Lung (tissue), 11 donors: ENCODE measurements at regions not wholly inside any gene's neighbourhood (a gene's known extent, or its start where the extent isn't known, plus 50 kb on each side); places are given as distances from the start of the nearest gene placed in this dataset.

Source experiments
- ATAC-seq: fragments of 200-7000 bp; cut with Tn5 transposase; one replicate; pipeline ENCODE4 v1.9.1; 2020; ENCODE audit warnings: moderate number of reproducible peaks; ENCODE audit not compliant: insufficient read depth, low FRiP score
- DNase-seq, 3 donors: peaks; one replicate each; pipeline ENCODE4 v3.0.0-alpha.2; 2013 to 2017
- H3K27ac ChIP-seq, 2 donors: one replicate each; pipeline ENCODE4 v1.5.1; 2013; ENCODE audit warnings: mild to moderate bottlenecking in 2 of 2, moderate library complexity in 2 of 2, control low read depth in 1 of 2, inconsistent platforms in 1 of 2, low read depth in 1 of 2, low read length in 1 of 2
- H3K27me3 ChIP-seq, 3 donors: one replicate each; pipeline ENCODE4 v1.5.1; 2013; ENCODE audit warnings: low read length in 2 of 3; ENCODE audit not compliant: control insufficient read depth in 3 of 3, insufficient read depth in 3 of 3
- H3K36me3 ChIP-seq, 4 donors: one replicate each; pipeline ENCODE4 v1.5.1; 2013; ENCODE audit warnings: low read length in 4 of 4, mild to moderate bottlenecking in 1 of 4, moderate library complexity in 1 of 4; ENCODE audit not compliant: control insufficient read depth in 4 of 4, insufficient read depth in 4 of 4
- H3K4me1 ChIP-seq, 5 donors: one replicate each; pipeline ENCODE4 v1.5.1; 2013; ENCODE audit warnings: low read length in 5 of 5, mild to moderate bottlenecking in 2 of 5, moderate library complexity in 1 of 5; ENCODE audit not compliant: control insufficient read depth in 5 of 5, insufficient read depth in 5 of 5
- H3K4me3 ChIP-seq: one replicate; pipeline ENCODE4 v1.5.1; 2013; ENCODE audit warnings: mild to moderate bottlenecking, control low read depth, moderate library complexity
- H3K9ac ChIP-seq, 2 donors: one replicate each; pipeline ENCODE4 v1.5.1; 2013; ENCODE audit warnings: low read length in 2 of 2, control low read depth in 1 of 2; ENCODE audit not compliant: insufficient read depth in 1 of 2
- H3K9me3 ChIP-seq, 4 donors: one replicate each; pipeline ENCODE4 v1.5.1; 2013; ENCODE audit warnings: low read length in 3 of 4, mild to moderate bottlenecking in 1 of 4, moderate library complexity in 1 of 4; ENCODE audit not compliant: control insufficient read depth in 4 of 4, insufficient read depth in 3 of 4
- WGBS, 2 donors: extraction: QIAGEN DNeasy Blood & Tissue Kit; methylation state at CpG; one replicate each; pipeline ENCODE4 v1.1.7; 2013; 5-methylcytosine and 5-hydroxymethylcytosine counted together
- TF ChIP-seq, protein P1 (sequence below): IDR thresholded peaks from 2 replicates; pipeline ENCODE4 v1.5.1; 2012; ENCODE audit warnings: mild to moderate bottlenecking; ENCODE audit errors: control extremely low read depth, extremely low read depth
- donor health status: control.
- donor health status: control.
- donor health status: Bipolar disorder and iron deficiency.
- donor health status: healthy.
- donor health status: DM: yes; HTN: yes; CAD: no.

DNA sequence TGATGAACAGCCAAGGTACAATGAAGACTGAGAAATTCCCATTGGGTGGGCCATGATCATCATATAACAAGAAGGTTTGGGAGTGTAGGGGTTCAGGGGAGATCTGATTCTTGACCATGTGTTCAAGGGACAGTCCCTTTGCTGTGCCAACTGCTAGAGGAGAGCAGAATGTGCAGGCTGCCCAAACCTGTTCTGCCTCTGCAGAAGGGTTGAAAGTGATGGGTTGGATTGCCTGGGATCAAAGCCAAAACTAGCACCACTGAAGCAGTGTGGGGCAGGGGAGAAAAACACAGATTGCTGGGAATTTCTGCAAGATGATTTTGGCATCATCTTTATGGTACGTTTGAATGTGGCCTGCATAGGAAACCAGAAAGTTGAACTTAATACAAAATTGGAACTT is 303.9 kb downstream of the OTUD1 start:
- Histone ChIP-seq H3K9ac (no peak overlapping the region), H3K27me3 (no peaks in the 10 kb centered on the region), H3K9me3 (peaks cover 0 to 2% (median 0%) of the 10 kb centered on the region in 4 donors), H3K4me3 (no peak overlapping the region), H3K4me1 (peaks cover 0 to 2% (median 0%) of the 10 kb centered on the region in 5 donors), H3K36me3 (no peaks in the 10 kb centered on the region), H3K27ac (no peak overlapping the region)
- no peak for ATAC-seq
- WGBS, 2 donors = 42 to 80% methylated on average over 1 of the region's 1 CpG
- TF ChIP-seq, protein P1, sequence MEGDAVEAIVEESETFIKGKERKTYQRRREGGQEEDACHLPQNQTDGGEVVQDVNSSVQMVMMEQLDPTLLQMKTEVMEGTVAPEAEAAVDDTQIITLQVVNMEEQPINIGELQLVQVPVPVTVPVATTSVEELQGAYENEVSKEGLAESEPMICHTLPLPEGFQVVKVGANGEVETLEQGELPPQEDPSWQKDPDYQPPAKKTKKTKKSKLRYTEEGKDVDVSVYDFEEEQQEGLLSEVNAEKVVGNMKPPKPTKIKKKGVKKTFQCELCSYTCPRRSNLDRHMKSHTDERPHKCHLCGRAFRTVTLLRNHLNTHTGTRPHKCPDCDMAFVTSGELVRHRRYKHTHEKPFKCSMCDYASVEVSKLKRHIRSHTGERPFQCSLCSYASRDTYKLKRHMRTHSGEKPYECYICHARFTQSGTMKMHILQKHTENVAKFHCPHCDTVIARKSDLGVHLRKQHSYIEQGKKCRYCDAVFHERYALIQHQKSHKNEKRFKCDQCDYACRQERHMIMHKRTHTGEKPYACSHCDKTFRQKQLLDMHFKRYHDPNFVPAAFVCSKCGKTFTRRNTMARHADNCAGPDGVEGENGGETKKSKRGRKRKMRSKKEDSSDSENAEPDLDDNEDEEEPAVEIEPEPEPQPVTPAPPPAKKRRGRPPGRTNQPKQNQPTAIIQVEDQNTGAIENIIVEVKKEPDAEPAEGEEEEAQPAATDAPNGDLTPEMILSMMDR = no peak
- DNase-seq = peak; percentile 27 to 76 (median 41)

DNA sequence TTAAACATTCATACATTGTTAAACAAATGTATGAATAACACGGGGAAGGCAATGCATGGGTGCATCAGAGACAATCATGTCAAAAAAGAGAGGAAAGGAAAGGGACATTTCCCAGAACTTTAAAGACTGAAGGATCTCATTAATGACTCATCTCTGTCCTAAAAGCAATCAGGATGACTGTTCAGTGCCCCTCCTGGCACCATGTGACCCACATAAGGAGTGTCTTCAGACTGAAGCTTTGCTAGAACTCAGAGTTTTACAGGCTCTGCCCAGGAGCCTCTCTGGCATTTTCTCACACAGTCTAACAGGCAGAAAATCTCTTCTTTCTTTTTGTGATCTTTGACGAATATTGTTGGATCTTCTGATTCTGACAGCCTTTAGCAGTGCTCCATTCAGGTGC is 315.3 kb downstream of the OTUD1 start:
- TF ChIP-seq, protein P1 = no peak
- Histone ChIP-seq H3K9me3 (no peaks in the 10 kb centered on the region), H3K4me3 (no peak overlapping the region), H3K27me3 (no peaks in the 10 kb centered on the region), H3K36me3 (no peaks in the 10 kb centered on the region), H3K9ac (peak overlapping the region in 1 of 2 donors; percentile 19), H3K4me1 (peaks cover 0 to 7% (median 0%) of the 10 kb centered on the region in 5 donors), H3K27ac (no peak overlapping the region)
- DNase-seq = no peak
- 67 to 72% methylated on average over 2 of the region's 2 CpGs for WGBS, 2 donors
- ATAC-seq = no peak

DNA sequence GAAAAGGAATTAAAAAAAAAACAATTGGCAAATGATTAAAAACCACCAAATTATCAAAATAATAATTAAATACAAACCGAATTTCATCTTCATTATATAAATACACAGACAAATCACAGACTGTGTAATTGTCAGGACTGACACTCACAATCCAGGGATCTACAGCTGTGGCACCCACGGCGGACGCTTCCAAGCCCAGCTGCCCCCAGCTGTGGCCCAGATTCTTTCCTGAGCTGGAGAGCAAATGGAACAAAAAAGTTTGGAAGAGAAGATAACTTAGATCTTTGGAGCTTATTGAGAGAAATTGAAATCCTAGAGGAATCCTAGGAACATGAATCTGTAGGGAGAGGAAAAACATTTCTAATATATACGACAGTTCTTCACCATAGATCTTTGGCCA is 316.1 kb downstream of the OTUD1 start:
- no peaks in the 10 kb centered on the region for H3K9me3 ChIP-seq
- no peak for ATAC-seq
- no peaks in the 10 kb centered on the region for H3K36me3 ChIP-seq
- H3K9ac ChIP-seq = no peak overlapping the region
- 79% methylated on average over 5 of the region's 5 CpGs for WGBS, 2 donors
- TF ChIP-seq, protein P1 = no peak
- no peak overlapping the region for H3K4me3 ChIP-seq
- H3K4me1 ChIP-seq = peaks cover 0 to 7% (median 0%) of the 10 kb centered on the region in 5 donors
- no peak for DNase-seq
- no peaks in the 10 kb centered on the region for H3K27me3 ChIP-seq
- no peak overlapping the region for H3K27ac ChIP-seq

DNA sequence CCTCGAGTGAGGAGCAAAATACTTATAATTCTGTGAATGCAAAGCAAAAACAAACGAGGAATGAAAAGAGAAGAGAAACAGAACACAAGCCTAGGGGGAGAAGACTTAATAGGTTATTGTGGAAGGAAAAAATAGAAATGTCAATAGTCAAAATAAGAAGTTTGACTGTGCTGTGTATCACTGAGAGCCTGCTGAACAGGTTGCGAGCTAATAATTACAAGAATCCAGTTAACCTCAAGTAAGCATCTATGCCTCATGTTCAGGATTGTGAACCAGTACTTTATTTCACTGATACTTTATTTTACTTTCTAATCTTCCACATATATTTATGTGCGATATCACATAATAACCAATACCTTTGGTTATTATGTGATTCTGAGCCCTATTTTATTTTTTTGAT is 316.7 kb downstream of the OTUD1 start:
- TF ChIP-seq, protein P1 = no peak
- ATAC-seq (no peak), DNase-seq (peak in 2 of 3 donors; percentile 38 to 76)
- H3K27me3 ChIP-seq = no peaks in the 10 kb centered on the region
- H3K4me3 ChIP-seq = no peak overlapping the region
- 60 to 74% methylated on average over 4 of the region's 4 CpGs for WGBS, 2 donors
- H3K9me3 ChIP-seq = no peaks in the 10 kb centered on the region
- H3K27ac ChIP-seq = no peak overlapping the region
- no peaks in the 10 kb centered on the region for H3K36me3 ChIP-seq
- peaks cover 0 to 7% (median 0%) of the 10 kb centered on the region in 5 donors for H3K4me1 ChIP-seq
- no peak overlapping the region for H3K9ac ChIP-seq
